Mammary epithelial cell (primary cell): ENCODE measurements at regions not wholly inside any gene's neighbourhood (a gene's known extent, or its start where the extent isn't known, plus 50 kb on each side); places are given as distances from the start of the nearest gene placed in this dataset.

Experiments
- CTCF ChIP-seq, 2 donors: IDR thresholded peaks in 1 of 2; conservative IDR thresholded peaks in 1 of 2; 2 replicates each; pipeline ENCODE4 v1.5.1; 2011 to 2012; ENCODE audit warnings: inconsistent platforms in 2 of 2, low read length in 2 of 2, mild to moderate bottlenecking in 2 of 2, control low read depth in 1 of 2, low read depth in 1 of 2; ENCODE audit not compliant: insufficient read depth in 1 of 2; ENCODE audit errors: extremely low read depth in 1 of 2
- EZH2 ChIP-seq: IDR thresholded peaks from 2 replicates; pipeline ENCODE4 v1.6.1; 2012; ENCODE audit warnings: low read length, inconsistent platforms, borderline replicate concordance

GRCh38 chr11:15493066-15493465 is 378.3 kb downstream of the INSC start:
- TF ChIP-seq EZH2 (no peak), CTCF (conservative IDR thresholded peaks at IDR 0.05 in 1 of 2, IDR thresholded peaks at IDR 0.05 in 1 of 2; ENCODE audit: extremely low read depth in 1 of 2, insufficient read depth in 1 of 2, low read depth in 1 of 2, low read length in 2 of 2) (no peak)
